MV-4-11 (cell line): ENCODE measurements at regions not wholly inside any gene's neighbourhood (a gene's known extent, or its start where the extent isn't known, plus 50 kb on each side); places are given as distances from the start of the nearest gene placed in this dataset.
A peak's percentile ranks its signal among the peaks of the same experiment; 100 is the strongest.

ENCODE experiments used
- DNase-seq: peaks from one replicate; lab custom pipeline; 2025; lab: John Stamatoyannopoulos, UW

DNA sequence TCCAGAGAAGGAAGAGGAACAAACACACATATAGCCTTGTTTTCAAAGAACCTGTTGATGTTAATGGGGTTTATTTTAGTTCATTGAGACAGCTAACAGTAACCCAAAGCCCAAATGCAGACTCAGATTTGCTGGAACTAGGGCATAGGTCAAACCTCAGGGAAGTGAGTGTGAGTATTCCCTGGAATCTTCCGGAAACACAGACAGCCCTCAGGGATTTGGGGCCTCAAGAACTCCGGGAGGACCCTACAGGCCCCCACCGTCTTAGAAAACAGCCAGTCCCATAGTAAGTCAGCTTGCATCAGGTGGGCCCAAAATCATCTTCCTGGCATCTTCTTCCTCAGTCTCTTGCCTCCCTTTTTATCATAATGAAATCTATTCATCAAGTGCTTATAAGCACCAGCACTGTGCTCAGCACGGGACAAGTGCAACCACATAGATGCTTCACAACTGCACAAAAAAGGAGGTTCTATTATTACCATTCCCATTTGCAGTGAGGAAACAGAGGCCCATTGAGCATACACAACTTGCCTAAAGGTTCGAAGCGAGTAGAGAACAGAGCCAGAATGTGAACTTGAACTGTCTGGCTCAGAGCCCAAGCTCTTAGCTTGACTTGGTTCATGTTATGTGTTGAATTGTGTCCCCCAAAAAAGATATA, 50.2 kb upstream of the BCL11A start:
- no peak for DNase-seq

DNA sequence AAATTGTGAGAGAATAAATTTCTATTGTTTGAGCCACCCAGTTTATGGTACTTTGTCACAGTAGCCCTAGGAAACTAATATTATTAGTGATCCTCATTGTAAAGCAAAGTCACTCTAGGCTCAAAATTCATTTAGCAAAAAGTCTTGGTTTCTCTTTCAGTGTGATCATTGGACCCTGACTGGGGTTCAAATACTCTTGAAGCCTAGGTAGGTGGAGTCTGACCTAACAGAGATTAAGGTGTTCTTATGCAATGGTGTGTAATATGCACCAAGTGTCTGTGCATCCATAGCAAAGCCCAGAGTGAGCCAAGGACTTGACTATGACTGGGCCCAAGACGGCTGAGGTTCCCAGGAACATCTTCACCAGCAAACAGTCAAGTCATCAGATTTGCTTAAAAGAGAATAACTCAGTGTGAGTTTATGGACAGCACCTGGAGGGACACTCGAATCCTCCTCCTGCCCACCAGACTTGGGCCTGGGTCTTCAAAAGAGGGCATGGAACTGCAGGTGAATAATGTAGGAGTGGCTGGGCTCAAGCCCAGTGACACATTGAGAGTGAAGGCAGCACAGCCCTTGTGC, 51.1 kb upstream of the BCL11A start:
- no peak for DNase-seq

DNA sequence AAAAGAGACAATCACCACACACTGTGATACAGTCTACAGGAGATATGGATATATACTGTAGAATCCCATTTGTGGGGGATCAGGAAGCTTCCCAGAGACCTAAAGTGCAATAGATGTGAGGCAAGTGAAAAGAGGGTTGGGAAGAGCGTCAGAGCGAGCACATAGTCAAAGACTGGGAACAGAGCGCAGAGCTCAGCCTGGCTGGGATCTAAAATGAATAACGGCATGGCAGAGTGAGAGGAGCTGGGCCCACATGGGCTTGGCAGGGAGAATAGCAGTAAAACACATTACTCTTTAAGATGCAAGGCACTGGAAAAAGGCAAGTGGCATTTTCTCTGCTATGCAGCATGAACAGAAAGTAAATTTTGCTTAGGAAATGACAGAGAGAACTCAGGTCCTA, 52.4 kb upstream of the BCL11A start:
- no peak for DNase-seq

DNA sequence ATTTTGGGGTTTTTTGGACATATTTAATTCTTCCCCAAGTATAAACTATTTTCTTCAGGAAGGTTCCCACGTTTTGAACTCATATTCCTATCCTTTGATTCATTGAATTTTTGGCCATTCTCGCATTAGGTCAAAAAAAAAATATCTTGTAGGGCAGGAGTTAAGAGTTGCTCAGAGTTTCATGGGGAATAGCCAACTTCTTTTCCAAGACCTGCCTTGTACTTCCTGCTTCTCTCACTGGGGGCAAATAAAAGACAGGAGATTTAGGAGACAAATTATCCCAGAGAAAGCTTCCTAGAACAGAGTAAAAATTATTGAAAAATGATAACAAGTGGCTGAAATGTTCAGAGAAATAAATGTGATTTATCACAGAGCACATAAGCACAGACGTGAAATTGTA, 55.2 kb upstream of the BCL11A start:
- no peak for DNase-seq

DNA sequence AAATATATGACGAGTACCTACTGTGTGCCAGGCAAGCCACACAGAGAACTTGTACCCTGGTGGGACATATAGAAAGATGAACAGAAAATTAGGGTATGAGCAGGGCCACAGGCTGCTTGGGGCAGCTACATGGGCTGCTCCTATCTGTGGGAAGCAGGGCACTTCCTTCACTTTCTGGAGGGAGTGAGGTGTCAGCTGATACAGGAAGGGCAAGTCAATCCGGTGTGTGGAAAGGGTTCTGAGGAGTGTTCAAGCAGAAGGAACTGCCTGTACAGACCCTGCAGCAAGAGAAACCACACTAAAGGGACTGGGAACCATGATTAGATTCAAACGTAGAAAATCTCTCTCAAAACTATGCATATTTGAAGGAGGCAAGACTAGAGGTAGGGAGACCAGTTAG, 58.6 kb upstream of the BCL11A start:
- no peak for DNase-seq

DNA sequence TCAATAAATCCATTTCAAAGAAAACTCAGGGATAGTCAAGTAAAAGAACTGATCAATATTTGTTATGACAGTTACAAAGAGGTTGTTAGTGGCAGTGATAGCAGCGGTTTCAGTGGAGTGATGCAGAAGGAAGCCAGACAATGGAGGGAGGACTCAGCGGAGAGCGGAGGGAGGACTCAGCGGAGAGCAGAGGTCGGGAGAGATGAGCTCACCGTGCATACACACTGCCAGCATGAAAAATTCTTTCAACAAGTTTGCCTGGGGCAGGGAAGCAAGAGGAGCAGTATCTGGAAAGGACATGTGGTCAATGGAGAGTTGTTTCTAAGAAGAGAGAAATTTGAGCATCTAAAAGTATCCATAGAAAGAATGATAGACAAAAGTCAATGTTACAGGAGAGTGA, 60.9 kb upstream of the BCL11A start:
- no peak for DNase-seq

DNA sequence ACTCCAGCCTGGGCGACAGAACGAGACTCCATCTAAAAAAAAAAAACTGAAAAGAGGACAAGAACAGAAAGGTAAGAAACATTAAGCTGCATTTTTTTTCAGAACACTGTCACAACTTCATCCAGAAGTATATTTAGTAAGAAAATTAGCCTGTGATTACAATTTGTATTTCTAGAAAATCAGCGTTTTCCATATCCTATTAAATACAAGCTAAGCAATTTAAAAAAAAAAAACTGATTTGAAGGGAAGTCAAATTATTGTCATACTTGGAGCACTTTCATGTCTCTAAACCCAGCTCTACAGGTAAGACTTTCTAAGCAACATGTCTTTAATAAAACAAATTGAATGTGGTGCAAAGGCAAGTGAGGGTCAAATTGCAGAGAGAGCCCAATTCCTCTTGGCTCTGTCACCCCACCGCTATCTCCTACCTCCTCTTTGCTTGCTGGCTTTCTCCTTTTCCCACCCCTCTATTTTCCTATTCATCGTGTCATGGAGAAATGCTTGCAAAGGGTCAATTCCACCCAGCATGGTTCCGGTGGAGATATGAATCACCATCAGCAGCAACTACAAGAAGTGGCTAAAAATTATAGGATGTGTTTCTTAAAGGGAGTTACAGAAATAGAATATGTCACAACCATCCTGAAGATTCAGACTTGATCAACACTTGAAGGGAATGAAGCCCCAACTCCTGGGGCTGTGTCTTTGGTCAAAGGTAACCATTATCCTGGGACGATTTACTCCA, 68.4 kb upstream of the BCL11A start:
- peak; percentile 16 for DNase-seq

DNA sequence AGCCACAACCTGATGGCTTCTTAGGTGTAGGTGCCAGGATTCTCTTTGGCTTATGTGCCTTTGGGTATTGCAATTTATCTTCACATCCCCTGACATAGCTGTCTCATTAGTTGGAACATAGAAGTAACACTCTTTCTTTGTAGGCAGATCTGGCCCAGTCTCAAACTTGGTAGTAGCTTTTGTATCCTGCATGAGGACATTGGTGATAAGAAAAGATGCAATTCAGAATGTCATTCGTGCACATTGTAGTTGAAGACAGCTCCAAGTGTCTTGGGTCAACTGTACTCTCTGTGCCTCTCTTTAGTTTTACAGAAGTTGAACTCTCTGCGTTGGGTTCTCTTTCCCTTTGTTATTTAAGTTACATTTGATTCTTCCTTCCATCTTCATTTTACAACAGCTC, 69.6 kb upstream of the BCL11A start:
- no peak for DNase-seq

DNA sequence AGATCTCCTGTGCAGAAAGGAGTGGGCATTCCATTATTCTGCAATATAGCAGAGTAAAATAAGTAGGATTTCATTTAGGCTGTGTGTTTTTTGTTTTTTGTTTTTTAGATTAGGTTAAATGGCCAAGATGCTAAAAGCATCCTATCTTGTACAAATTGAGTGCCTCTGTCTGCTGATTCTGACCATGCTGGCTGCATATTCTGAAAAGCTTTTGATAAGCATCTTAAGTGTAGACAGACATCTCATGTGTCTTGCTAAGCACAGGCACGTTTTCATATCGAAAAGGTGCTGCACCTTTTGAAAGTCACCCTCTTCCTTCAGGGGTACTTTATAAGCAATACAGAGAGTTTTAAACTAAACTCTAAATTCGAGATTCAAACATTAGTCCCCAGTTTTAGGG, 74.0 kb upstream of the BCL11A start:
- no peak for DNase-seq

DNA sequence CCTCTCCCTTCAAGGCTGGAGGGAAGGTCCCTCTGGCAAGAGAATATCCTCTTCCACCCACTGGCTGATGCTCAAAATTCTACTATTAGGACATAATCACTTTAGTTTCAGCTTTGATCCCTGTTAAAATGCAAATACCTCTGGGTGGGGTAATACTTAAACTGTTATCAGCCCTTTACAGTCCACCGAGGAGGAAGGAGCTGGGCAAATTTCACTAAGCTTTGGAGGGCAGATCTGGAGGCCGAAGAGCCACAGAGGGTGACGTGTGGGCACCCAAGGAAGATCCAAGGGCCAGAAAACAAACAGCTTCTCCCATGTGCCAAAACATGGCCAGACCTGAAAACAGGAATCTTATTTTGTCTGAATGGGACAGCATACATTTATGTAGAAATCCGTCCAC, 74.6 kb upstream of the BCL11A start:
- no peak for DNase-seq

DNA sequence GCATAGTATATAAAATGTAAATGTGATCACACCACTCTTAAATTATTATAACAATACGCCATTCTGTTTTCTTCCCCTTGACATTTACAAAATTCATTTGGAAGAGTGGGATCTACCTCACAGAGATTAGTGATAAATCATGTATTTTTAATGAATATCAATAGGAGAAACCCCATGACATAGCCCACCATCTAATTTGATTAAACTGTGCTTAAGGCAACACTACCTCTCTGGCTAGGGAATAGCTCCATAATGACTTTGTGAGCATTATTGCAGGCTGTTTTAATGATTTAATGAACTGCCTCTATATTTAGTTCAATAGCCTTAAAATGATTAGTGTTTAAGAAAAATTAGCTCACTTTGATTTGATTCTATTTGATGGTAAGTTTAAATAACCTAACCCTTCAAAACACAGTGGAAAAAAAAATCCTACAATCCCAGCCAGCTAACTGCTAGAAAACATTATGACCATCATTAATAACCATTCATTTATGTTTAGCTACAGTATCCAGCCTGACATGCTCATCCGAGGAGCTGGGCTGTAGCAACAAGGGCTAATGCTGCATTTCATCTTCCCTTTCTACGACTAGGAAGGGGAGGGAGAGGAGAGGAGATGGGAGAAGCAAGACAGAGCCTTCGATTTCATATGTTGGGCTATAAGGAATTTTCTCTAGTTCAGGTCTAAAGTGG, 75.3 kb upstream of the BCL11A start:
- no peak for DNase-seq

DNA sequence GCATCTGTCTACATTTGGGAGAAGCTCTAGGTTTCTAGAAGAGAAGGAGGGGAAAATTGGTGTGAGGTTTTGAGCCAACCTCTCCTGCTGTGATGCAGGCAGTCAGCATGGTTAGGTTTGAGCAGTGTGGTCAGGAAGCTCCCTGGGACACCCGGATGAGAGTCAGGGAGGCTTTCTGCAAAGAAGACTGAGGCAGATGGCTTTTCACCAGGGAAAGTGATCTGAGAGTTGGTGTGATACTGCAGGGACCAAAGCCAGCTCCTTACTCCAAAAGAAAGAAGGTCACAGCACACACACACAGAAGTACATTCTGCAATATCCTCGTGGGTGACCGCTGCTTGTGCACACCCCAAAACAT, 75.8 kb upstream of the BCL11A start:
- DNase-seq, result no peak

DNA sequence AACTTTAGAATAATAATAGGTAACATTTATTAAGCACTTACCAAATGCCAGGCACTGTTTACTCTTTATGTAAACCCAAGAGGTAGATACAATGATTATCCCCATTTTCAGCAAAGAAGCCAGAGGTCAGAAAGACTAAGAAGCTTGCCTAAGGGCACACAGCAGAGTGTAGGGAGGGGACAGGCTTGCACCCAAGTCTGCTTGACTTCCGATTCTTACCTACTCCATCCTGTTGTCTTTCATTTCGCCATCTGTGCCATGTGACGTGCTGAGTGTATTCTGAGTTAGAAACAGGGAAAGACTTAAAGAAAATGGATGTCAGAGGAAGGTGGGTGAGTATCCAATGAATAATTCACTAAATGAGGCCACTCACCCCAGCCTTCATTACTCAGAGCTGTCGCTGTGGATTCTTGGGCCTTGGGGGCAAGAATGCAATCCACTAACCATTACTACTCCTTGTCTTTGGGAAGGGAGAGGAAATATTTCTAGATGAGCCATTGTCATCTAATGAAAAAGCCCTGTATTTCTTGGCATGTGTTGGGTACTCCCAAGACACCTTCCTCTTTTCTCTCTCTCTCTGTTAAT, 76.4 kb upstream of the BCL11A start:
- peak; percentile 27 for DNase-seq

DNA sequence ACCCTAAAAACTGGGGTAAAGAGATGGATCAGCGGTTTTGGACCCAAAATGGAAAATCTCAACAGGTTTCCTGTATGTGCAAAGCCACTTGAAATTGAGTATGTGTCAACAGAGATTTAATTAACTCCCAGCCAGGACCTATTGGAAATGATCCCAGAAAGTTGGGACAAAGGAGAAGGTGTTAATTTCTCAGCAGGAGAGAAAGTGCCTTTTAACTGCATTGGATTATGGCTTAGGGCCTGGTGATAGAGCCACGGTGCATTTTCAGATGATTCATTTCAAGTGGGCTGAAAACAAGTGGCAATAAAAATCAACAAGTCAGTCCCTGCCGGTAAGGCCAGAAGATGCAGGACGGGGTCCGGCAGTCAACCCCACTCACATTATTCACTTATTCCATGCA, 80.2 kb upstream of the BCL11A start:
- DNase-seq, result no peak

DNA sequence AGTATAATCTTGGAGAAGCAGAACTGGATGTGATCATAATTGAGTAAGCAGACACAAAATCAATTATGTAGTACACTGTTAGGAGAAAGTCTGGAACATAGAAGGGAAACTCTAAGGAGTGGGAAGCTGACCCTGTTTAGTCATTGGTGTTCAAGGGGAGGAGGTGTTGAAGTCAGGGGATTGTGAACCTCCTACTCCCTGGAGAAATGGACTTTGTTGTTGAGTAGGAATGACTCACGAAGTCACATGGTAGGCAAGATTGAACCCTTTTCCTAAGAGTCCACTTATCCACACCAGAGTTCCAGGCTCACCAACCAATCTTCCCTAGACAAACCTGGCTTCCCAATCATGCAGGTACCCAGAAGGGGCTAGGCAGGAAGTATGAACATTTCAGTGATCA, 81.0 kb upstream of the BCL11A start:
- no peak for DNase-seq

DNA sequence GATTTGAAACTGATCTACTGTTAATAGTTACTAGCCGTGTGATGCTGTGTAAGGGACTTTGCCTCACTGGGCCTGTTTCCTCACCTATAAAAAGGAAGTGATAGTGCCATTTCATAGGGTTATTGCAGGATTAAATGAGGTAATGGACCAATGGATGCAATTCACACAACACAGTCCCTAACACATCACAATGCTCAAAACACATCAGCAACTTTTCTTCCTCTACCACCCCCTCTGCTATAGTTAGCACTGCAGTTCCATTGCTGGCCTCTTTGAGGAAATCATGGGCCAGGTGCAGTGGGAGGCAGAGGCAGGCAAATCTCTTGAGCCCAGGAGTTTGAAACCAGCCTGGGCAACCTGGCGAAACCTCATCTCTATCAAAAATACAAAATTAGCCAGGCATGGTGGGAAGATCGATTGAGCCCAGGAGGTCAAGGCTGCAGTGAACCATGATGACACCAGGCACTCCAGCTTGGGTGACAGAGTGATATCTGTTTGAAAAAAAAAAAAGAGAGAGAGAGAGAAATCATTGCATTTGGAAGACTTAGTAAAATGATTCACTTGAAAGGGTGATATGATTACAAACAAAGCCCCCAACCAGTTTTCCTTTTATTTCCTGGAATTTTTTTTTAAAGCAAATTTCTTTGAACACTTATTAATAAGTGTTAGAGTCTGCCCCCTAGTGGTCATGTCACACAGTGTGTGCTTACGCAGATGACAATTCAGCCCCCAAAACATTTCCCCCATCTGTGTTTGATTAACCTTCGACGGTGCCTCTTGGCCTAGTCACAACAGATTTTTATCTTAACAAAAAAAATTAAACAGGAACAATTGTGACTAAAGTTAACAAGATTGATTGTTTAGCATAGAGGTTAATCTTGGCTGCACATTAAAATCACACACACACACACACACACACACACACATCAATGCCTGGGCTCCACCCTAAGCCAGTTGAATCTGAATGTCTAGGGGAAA, 88.6 kb upstream of the BCL11A start:
- peak; percentile 42 for DNase-seq

DNA sequence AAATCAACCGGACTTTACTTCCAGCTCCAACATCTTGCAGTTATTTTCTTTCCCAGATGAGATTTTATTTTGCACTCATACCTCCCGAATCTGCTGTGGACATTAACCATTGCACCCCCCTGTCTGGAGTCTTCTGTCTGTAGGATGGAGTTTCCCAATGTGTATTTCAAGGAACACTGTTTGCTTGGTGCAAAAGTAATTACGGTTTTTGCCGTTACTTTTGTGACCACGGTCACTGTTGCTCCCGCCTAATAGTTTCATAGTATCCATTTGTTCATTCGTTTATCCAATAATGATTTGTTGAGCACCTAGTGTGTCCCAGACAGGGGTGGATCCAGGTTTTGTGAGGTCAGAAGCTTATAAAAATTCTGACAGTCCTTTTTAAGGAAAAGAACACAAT, 90.3 kb upstream of the BCL11A start:
- DNase-seq, result no peak

DNA sequence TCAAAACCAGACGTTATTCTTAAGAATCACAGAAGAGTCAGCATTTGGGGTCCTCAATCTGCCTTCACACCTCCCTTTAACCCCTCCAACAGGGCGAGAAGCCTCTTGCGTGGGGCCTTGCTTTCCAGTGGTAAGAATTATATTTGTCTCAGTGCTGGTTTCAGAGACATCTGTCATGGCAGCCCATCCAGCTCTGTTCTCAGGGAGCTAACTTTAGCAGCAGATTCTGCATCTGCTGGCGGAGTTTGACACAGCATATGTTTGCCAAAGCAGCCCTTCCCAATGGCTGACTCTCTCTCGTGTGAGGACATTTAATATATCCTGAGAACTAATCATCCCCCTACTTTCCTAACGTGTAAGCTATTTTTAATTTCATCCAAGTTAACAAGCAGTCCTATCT, 91.5 kb upstream of the BCL11A start:
- DNase-seq, result no peak

DNA sequence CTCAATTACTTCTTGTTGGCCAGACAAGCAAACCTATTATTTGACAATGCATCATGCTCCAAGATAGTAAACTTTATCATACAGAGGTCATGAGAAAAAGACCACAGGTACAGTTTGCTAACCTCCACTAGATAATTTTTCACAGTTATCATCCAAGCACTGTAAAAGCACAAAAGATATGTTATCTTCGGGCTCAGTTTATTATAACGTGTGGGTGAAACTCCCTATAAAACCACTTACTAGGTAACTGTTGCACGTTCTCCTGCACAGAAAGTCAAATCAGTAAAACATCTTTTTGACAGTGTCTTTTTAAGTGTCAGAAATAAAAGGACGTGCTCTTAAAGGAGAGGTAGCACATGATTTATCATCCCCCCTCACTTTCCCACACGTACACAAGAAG, 94.7 kb upstream of the BCL11A start:
- DNase-seq, result no peak

DNA sequence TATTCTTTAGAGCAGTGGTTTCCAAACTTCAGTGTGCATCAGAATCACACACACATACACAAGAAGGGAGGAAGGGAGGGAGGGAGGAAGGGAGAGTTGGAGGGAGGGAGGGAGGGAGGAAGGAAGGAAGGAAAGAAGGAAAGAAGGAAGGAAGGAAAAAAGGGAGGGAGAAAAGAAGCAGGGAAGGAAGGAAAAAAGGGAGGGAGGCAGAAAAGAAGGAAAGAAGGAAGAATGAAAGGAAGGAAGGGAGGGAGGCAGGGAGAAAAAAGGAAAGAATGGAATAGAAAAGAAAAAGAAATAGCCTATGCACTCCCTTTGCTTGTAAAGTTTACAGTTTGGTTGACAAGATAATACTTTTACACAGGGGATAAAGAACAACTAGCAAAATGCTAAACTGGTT, 96.3 kb upstream of the BCL11A start:
- DNase-seq, result no peak

DNA sequence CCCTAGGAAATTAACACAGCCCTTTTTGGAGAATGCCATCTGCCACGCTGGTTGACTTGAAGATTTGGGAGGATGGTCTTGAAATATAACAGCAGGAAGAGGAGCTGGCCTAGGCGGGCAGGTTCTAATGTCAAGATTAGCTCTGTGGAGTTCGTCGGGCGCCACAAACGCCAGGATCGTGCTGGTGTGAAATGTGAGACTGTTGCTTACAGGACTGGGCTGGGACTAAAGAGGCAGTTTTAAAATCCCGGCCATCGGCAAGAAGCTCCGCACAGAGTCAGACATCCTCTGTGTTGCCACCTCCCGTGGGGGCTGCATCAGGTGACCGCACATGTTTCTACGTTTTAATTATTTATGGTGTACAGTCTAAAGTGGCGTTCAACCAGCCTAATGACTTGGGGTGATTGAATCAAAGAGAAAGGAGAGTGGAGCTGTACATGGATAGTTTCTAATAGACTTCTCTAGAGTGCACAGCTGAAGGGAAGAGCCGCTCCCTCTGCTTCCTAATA, 99.4 kb upstream of the BCL11A start:
- DNase-seq, result no peak
